ENCODE measurements at regions not wholly inside any gene's neighbourhood (a gene's known extent, or its start where the extent isn't known, plus 50 kb on each side); places are given as distances from the start of the nearest gene placed in this dataset.
A peak's percentile ranks its signal among the peaks of the same experiment; 100 is the strongest.

GRCh38 chr16:86751076-86752030, 173.0 kb downstream of the FOXL1 start:
- H3K27ac ChIP-seq: peak overlapping the region; percentile 39 to 72
- no peak for DNase-seq (ENCODE audit: low spot score)

GRCh38 chr16:86752582-86753175, 174.3 kb downstream of the FOXL1 start:
- peaks cover 0 to 7% of the 10 kb centered on the region in 2 donors for H3K4me1 ChIP-seq
- H3K27ac ChIP-seq: no peak overlapping the region
- H3K27me3 ChIP-seq: no peaks in the 10 kb centered on the region
- H3K9me3 ChIP-seq: no peaks in the 10 kb centered on the region
- no peak for DNase-seq (ENCODE audit: low spot score)
- no peaks in the 10 kb centered on the region for H3K36me3 ChIP-seq
- H3K4me3 ChIP-seq: no peak overlapping the region
- TF ChIP-seq, protein P1, sequence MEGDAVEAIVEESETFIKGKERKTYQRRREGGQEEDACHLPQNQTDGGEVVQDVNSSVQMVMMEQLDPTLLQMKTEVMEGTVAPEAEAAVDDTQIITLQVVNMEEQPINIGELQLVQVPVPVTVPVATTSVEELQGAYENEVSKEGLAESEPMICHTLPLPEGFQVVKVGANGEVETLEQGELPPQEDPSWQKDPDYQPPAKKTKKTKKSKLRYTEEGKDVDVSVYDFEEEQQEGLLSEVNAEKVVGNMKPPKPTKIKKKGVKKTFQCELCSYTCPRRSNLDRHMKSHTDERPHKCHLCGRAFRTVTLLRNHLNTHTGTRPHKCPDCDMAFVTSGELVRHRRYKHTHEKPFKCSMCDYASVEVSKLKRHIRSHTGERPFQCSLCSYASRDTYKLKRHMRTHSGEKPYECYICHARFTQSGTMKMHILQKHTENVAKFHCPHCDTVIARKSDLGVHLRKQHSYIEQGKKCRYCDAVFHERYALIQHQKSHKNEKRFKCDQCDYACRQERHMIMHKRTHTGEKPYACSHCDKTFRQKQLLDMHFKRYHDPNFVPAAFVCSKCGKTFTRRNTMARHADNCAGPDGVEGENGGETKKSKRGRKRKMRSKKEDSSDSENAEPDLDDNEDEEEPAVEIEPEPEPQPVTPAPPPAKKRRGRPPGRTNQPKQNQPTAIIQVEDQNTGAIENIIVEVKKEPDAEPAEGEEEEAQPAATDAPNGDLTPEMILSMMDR (IDR thresholded peaks at IDR 0.05): no peak

More at GRCh38 chr16:86751076-86752030, 173.0 kb downstream of the FOXL1 start:
- peaks cover 0 to 7% of the 10 kb centered on the region in 2 donors for H3K4me1 ChIP-seq
- H3K9me3 ChIP-seq: no peaks in the 10 kb centered on the region
- H3K27me3 ChIP-seq: no peaks in the 10 kb centered on the region
- no peaks in the 10 kb centered on the region for H3K36me3 ChIP-seq
- TF ChIP-seq, protein P1 (IDR thresholded peaks at IDR 0.05): no peak
- H3K4me3 ChIP-seq: no peak overlapping the region

- Histone ChIP-seq H3K36me3 (no peaks in the 10 kb centered on the region), H3K4me3 (no peak overlapping the region), H3K27ac (no peak overlapping the region), H3K4me1 (peaks cover 0 to 7% of the 10 kb centered on the region in 2 donors), H3K9me3 (no peaks in the 10 kb centered on the region), H3K27me3 (no peaks in the 10 kb centered on the region)
- no peak for DNase-seq (ENCODE audit: low spot score)
- TF ChIP-seq, protein P1 (IDR thresholded peaks at IDR 0.05): no peak
Observed at GRCh38 chr16:86753399-86753798, 175.1 kb downstream of the FOXL1 start.

DNA sequence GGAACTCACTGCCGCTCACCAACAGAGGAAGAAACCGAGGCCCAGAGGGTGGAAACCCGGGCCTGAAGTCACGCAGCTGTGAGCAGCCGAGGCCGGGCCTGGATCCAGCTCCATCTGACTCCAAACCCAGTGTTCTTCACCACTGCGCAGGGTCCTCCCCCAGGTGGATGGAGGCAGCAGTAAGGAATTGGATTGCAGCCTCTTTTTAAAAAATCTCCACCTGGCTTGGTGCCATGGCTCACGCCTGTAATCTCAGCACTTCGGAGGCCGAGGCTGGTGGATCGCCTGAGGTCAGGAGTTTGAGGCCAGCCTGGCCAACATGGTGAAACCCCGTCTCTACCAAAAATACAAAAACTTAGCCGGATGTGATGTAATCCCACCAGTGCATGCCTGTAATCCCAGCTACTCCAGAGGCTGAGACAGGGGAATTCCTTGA, 177.2 kb downstream of the FOXL1 start:
- Histone ChIP-seq H3K36me3 (no peaks in the 10 kb centered on the region), H3K4me3 (no peak overlapping the region), H3K27ac (peak overlapping the region; percentile 44 to 52), H3K9me3 (no peaks in the 10 kb centered on the region), H3K27me3 (no peaks in the 10 kb centered on the region), H3K4me1 (peaks cover 0 to 7% of the 10 kb centered on the region in 2 donors)
- TF ChIP-seq, protein P1 (IDR thresholded peaks at IDR 0.05): no peak
- peak; percentile 68 for DNase-seq (ENCODE audit: low spot score)

GRCh38 chr16:86756882-86757703, 178.7 kb downstream of the FOXL1 start:
- no peak overlapping the region for H3K27ac ChIP-seq
- DNase-seq (ENCODE audit: low spot score): no peak
- H3K27me3 ChIP-seq: no peaks in the 10 kb centered on the region
- peaks cover 0 to 14% of the 10 kb centered on the region in 2 donors for H3K4me1 ChIP-seq
- no peak overlapping the region for H3K4me3 ChIP-seq
- H3K36me3 ChIP-seq: no peaks in the 10 kb centered on the region
- TF ChIP-seq, protein P1 (IDR thresholded peaks at IDR 0.05): no peak
- H3K9me3 ChIP-seq: no peaks in the 10 kb centered on the region
